ENCODE measurements at regions not wholly inside any gene's neighbourhood (a gene's known extent, or its start where the extent isn't known, plus 50 kb on each side); places are given as distances from the start of the nearest gene placed in this dataset.

DNA sequence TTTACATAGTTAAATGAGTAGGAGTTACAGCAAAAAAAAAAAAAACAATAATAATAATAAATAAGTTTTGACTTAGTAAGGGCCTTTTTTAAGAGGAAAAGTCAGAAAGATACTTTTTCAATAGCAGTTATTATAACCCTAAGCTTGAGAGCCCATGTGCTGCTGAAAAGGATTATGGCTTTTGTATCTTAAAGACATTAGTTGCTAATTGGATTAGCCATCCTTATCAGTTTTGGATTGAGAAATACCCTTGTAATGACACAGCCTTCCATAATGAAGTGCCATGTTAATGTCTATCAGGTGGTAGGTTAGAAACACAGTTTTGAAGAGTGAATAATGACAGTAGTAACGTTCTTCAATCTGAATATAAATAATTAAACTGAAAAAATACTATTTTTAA, 554.0 kb downstream of the RIT2 start:
- TF ChIP-seq CTCF (IDR thresholded peaks at IDR 0.05), result no peak
- no peak for TF ChIP-seq POLR2A (IDR thresholded peaks at IDR 0.05)

Data from testis (tissue), 2 donors.